GM12878 (cell line): ENCODE measurements at regions not wholly inside any gene's neighbourhood (a gene's known extent, or its start where the extent isn't known, plus 50 kb on each side); places are given as distances from the start of the nearest gene placed in this dataset.

Experiments
- ATAC-seq: fragments of 200-7000 bp; cut with Tn5 transposase; 3 replicates; pipeline ENCODE4 v1.9.1; 2020; ENCODE audit warnings: mild to moderate bottlenecking, moderate library complexity
- BruUV-seq: library from RNA; stranded (reverse); fragments of 400-500 nt; replicated peaks from 2 replicates; lab custom pipeline; 2021; lab: Mats Ljungman, UMichigan
- CTCF ChIA-PET: fragments of 300-600 bp; sonication (Branson Sonifier 250); formaldehyde crosslinking; extraction: SDS; loops from one replicate; lab custom pipeline; 2021; ENCODE audit warnings: inconsistent platforms; lab: Yijun Ruan, JAX
- POLR2A ChIA-PET: fragments of 350-600 bp; formaldehyde crosslinking; extraction: SDS; loops from one replicate; lab custom pipeline; 2021; ENCODE audit warnings: inconsistent platforms; lab: Charles Lee
- RAD21 ChIA-PET: fragments of 300-600 bp; sonication (Branson Sonifier 250); formaldehyde crosslinking; loops from one replicate; lab custom pipeline; 2023; ENCODE audit warnings: antibody characterized with exemption; ENCODE audit not compliant: unreplicated experiment; lab: Charles Lee
- SMC1A ChIA-PET: fragments of 300-600 bp; sonication (Branson Sonifier 250); formaldehyde crosslinking; loops from one replicate; lab custom pipeline; 2023; ENCODE audit not compliant: unreplicated experiment, uncharacterized antibody; lab: Charles Lee
- DNase-seq: peaks from one replicate; pipeline ENCODE4 v3.0.0-alpha.2; 2011; ENCODE audit warnings: low read depth, low spot score
- FAIRE-seq: peaks from 3 replicates; lab custom pipeline; 2011; peaks lifted over from hg19 to GRCh38; lab: Jason Lieb, UNC
- H2AFZ ChIP-seq: 2 replicates; pipeline ENCODE4 v1.6.0; 2011; ENCODE audit warnings: low read depth, low read length, control low read depth; ENCODE audit not compliant: control insufficient read depth
- H3K27ac ChIP-seq: 2 replicates; pipeline ENCODE4 v1.5.1; 2011; ENCODE audit warnings: control low read depth; ENCODE audit not compliant: control insufficient read depth, insufficient read depth
- H3K27me3 ChIP-seq, 2 experiments: replicated peaks in 1 of 2; 2 replicates each; pipeline versions ENCODE4 v1.6.0 to v1.6.1; 2011; ENCODE audit warnings: low read length in 1 of 2; ENCODE audit not compliant: control insufficient read depth in 2 of 2, insufficient read depth in 2 of 2
- H3K36me3 ChIP-seq, 2 experiments: 2 replicates each; pipeline ENCODE4 v1.5.1; 2011; ENCODE audit warnings: low read length in 1 of 2; ENCODE audit not compliant: control insufficient read depth in 2 of 2, insufficient read depth in 2 of 2
- H3K4me1 ChIP-seq: 2 replicates; pipeline ENCODE4 v1.6.1; 2011; ENCODE audit warnings: mild to moderate bottlenecking, low read length, moderate library complexity, mixed read lengths; ENCODE audit not compliant: control insufficient read depth, insufficient read depth
- H3K4me2 ChIP-seq: 2 replicates; pipeline ENCODE4 v1.6.0; 2011; ENCODE audit warnings: control low read depth; ENCODE audit not compliant: control insufficient read depth, insufficient read depth
- H3K4me3 ChIP-seq: fragments of 200-600 bp; sonication (generic); 2 replicates; pipeline ENCODE4 v1.5.1; 2016
- H3K79me2 ChIP-seq: 2 replicates; pipeline ENCODE4 v1.6.0; 2011; ENCODE audit warnings: low read length; ENCODE audit not compliant: control insufficient read depth, insufficient read depth
- H3K9ac ChIP-seq: 2 replicates; pipeline ENCODE4 v1.8.0; 2011; ENCODE audit warnings: low read length, control low read depth, mixed read lengths; ENCODE audit not compliant: control insufficient read depth, insufficient read depth
- H3K9me3 ChIP-seq: replicated peaks from 3 replicates; pipeline ENCODE4 v1.5.1; 2011; ENCODE audit warnings: mild to moderate bottlenecking, low read length; ENCODE audit not compliant: control insufficient read depth, insufficient read depth
- H4K20me1 ChIP-seq: 2 replicates; pipeline ENCODE4 v1.6.0; 2011; ENCODE audit not compliant: control insufficient read depth, insufficient read depth
- BACH1 ChIP-seq: fragments of 450-650 bp; IDR thresholded peaks from 2 replicates; pipeline ENCODE4 v1.6.1; 2017; ENCODE audit warnings: mild to moderate bottlenecking, borderline replicate concordance
- CHD4 ChIP-seq: fragments of 200-600 bp; sonication (generic); IDR thresholded peaks from 2 replicates; pipeline ENCODE4 v1.6.1; 2016; ENCODE audit warnings: mild to moderate bottlenecking
- GATAD2B ChIP-seq: fragments of 450-650 bp; conservative IDR thresholded peaks from 2 replicates; pipeline ENCODE4 v1.6.1; 2017; ENCODE audit warnings: low read depth, mild to moderate bottlenecking, moderate library complexity
- HDAC6 ChIP-seq: fragments of 200-600 bp; sonication (generic); IDR thresholded peaks from one replicate; pipeline ENCODE4 v1.8.0; 2017; ENCODE audit warnings: antibody characterized with exemption; ENCODE audit not compliant: unreplicated experiment
- IKZF1 ChIP-seq: fragments of 450-650 bp; conservative IDR thresholded peaks from 2 replicates; pipeline ENCODE4 v1.6.1; 2017; ENCODE audit warnings: antibody characterized with exemption, mild to moderate bottlenecking
- LARP7 ChIP-seq: fragments of 450-650 bp; IDR thresholded peaks from 2 replicates; pipeline ENCODE4 v1.6.1; 2017; ENCODE audit warnings: mild to moderate bottlenecking
- NFYA ChIP-seq: IDR thresholded peaks from 2 replicates; pipeline ENCODE4 v1.6.1; 2011; ENCODE audit warnings: low read depth, mild to moderate bottlenecking, low read length, improper control_type of control experiment, borderline replicate concordance
- RUNX3 ChIP-seq: IDR thresholded peaks from 2 replicates; pipeline ENCODE4 v1.6.1; 2012; ENCODE audit warnings: low read length, inconsistent platforms
- SIX5 ChIP-seq: IDR thresholded peaks from 2 replicates; pipeline ENCODE4 v1.6.1; 2011; ENCODE audit warnings: mild to moderate bottlenecking, low read depth, low read length, moderate library complexity; ENCODE audit not compliant: severe bottlenecking
- SMAD1 ChIP-seq: fragments of 450-650 bp; IDR thresholded peaks from 2 replicates; pipeline ENCODE4 v1.6.1; 2018; ENCODE audit warnings: mild to moderate bottlenecking, low read depth; ENCODE audit not compliant: partially characterized antibody
- SUZ12 ChIP-seq: fragments of 200-600 bp; sonication (generic); IDR thresholded peaks from one replicate; pipeline ENCODE4 v1.6.1; 2018; ENCODE audit warnings: antibody characterized with exemption, mild to moderate bottlenecking; ENCODE audit not compliant: unreplicated experiment
- TCF7 ChIP-seq: IDR thresholded peaks from 2 replicates; pipeline ENCODE4 v1.6.1; 2014; ENCODE audit warnings: antibody characterized with exemption, borderline replicate concordance
- WGBS: methylation state at CpG from one replicate; pipeline ENCODE4 v1.1.6; 2016; ENCODE audit warnings: low lambda C conversion rate; ENCODE audit not compliant: insufficient replicate concordance, insufficient coverage; ENCODE audit errors: missing lambda C conversion rate; 5-methylcytosine and 5-hydroxymethylcytosine counted together
- in situ Hi-C: fragments of 300-500 bp; cut with MboI; formaldehyde crosslinking; loops from 9 replicates; pipeline ENCODE4 v1.14.3; 2018; ENCODE audit warnings: mixed read lengths
- intact Hi-C: fragments of 100-400 bp; cut with micrococcal nuclease; formaldehyde crosslinking; loops from one replicate; pipeline ENCODE4 v1.14.2; 2022; ENCODE audit not compliant: unreplicated experiment
- TF ChIP-seq, protein P1 (sequence below): fragments of 450-650 bp; IDR thresholded peaks from 2 replicates; pipeline ENCODE4 v1.6.1; 2016; ENCODE audit warnings: mild to moderate bottlenecking
- TF ChIP-seq, protein P2 (sequence below): fragments of 450-650 bp; IDR thresholded peaks from 2 replicates; pipeline ENCODE4 v1.6.1; 2014; ENCODE audit warnings: mild to moderate bottlenecking
- TF ChIP-seq, protein P3 (sequence below), 3 experiments: IDR thresholded peaks in 2 of 3; conservative IDR thresholded peaks in 1 of 3; 2 replicates each; pipeline ENCODE4 v1.5.1; 2011; ENCODE audit warnings: low read depth in 3 of 3, low read length in 3 of 3, mild to moderate bottlenecking in 3 of 3, control low read depth in 2 of 3, moderate library complexity in 2 of 3, inconsistent platforms in 1 of 3, mixed read lengths in 1 of 3; ENCODE audit not compliant: control insufficient read depth in 2 of 3, insufficient read depth in 1 of 3; ENCODE audit errors: extremely low read depth in 1 of 3

DNA sequence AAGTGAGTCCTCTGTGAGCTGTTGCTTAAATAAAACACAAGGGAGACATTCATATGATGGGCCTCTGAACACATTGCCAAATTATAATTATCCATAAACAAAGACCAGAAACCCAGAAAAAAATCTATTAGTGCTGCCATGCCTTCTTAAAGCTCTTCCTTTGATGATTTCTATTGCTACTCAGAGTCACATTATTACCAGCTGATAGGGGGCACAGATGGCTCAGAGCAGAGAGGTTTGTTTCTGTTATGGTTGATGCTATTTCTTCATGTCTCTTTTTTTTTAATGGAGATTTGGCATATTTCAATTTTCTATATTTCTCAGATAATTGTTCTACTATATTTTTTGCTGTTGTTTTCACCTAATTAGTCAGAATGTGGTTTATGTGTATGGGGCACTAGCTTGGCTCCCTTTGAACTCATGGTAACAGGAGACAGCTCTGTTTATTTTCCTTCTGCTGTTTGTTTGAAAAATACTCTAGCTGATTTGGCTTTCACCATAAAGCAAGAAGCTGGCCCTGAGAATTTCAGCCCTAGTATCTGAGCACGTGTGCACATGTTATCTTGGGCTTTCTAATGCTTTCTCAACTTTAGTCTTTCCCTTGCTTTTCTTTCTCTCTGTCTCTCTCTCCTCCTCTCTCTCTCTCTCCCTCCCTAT lies 568.8 kb downstream of the PPARGC1A start:
- H3K9me3 ChIP-seq = no peaks in the 10 kb centered on the region
- TF ChIP-seq SMAD1 (no peak), RUNX3 (no peak), SUZ12 (no peak), HDAC6 (no peak), GATAD2B (no peak), CHD4 (no peak), SIX5 (no peak), TCF7 (no peak), LARP7 (no peak), IKZF1 (no peak), BACH1 (no peak), NFYA (no peak)
- TF ChIP-seq, protein P1, sequence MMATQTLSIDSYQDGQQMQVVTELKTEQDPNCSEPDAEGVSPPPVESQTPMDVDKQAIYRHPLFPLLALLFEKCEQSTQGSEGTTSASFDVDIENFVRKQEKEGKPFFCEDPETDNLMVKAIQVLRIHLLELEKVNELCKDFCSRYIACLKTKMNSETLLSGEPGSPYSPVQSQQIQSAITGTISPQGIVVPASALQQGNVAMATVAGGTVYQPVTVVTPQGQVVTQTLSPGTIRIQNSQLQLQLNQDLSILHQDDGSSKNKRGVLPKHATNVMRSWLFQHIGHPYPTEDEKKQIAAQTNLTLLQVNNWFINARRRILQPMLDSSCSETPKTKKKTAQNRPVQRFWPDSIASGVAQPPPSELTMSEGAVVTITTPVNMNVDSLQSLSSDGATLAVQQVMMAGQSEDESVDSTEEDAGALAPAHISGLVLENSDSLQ = no peak
- TF ChIP-seq, protein P2, sequence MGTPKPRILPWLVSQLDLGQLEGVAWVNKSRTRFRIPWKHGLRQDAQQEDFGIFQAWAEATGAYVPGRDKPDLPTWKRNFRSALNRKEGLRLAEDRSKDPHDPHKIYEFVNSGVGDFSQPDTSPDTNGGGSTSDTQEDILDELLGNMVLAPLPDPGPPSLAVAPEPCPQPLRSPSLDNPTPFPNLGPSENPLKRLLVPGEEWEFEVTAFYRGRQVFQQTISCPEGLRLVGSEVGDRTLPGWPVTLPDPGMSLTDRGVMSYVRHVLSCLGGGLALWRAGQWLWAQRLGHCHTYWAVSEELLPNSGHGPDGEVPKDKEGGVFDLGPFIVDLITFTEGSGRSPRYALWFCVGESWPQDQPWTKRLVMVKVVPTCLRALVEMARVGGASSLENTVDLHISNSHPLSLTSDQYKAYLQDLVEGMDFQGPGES = no peak
- TF ChIP-seq, protein P3, sequence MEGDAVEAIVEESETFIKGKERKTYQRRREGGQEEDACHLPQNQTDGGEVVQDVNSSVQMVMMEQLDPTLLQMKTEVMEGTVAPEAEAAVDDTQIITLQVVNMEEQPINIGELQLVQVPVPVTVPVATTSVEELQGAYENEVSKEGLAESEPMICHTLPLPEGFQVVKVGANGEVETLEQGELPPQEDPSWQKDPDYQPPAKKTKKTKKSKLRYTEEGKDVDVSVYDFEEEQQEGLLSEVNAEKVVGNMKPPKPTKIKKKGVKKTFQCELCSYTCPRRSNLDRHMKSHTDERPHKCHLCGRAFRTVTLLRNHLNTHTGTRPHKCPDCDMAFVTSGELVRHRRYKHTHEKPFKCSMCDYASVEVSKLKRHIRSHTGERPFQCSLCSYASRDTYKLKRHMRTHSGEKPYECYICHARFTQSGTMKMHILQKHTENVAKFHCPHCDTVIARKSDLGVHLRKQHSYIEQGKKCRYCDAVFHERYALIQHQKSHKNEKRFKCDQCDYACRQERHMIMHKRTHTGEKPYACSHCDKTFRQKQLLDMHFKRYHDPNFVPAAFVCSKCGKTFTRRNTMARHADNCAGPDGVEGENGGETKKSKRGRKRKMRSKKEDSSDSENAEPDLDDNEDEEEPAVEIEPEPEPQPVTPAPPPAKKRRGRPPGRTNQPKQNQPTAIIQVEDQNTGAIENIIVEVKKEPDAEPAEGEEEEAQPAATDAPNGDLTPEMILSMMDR (IDR thresholded peaks at IDR 0.05 in 2 of 3, conservative IDR thresholded peaks at IDR 0.05 in 1 of 3; ENCODE audit: control insufficient read depth in 2 of 3, extremely low read depth in 1 of 3, insufficient read depth in 1 of 3, low read depth in 3 of 3, low read length in 3 of 3) = no peak
- no peaks in the 10 kb centered on the region for H3K36me3 ChIP-seq
- whole genome bisulfite sequencing = 0% methylated on average over 1 of the region's 1 CpG
- intact Hi-C loops = no loop called here
- ATAC-seq = no peak
- H3K9ac ChIP-seq = no peak overlapping the region
- no peak overlapping the region for H3K4me2 ChIP-seq
- CTCF ChIA-PET = interaction anchor here (1.0 to 2.2 kb wide), 8 partner anchors 9 to 186 kb away, joined by 3 to 6 read pairs (median 5); no protein-coding TSS in a partner anchor
- no peak overlapping the region for H2AFZ ChIP-seq
- in situ Hi-C loops = no loop called here
- no peak for DNase-seq
- no peaks in the 10 kb centered on the region for H4K20me1 ChIP-seq
- RAD21 ChIA-PET = no interaction called here
- H3K27me3 ChIP-seq = no peaks in the 10 kb centered on the region
- SMC1A ChIA-PET = interaction anchor here (0.7 to 6.7 kb wide), 7 partner anchors 9 to 646 kb away, joined by 3 to 44 read pairs (median 3); no protein-coding TSS in a partner anchor
- no peak overlapping the region for H3K27ac ChIP-seq
- H3K4me3 ChIP-seq = no peak overlapping the region
- POLR2A ChIA-PET = no interaction called here
- FAIRE-seq = no peak
- H3K4me1 ChIP-seq = no peaks in the 10 kb centered on the region
- no peaks in the 10 kb centered on the region for H3K79me2 ChIP-seq
- no TSS peak for BruUV-seq
